Mesendoderm (in vitro differentiated cells): ENCODE measurements at regions not wholly inside any gene's neighbourhood (a gene's known extent, or its start where the extent isn't known, plus 50 kb on each side); places are given as distances from the start of the nearest gene placed in this dataset.
A peak's percentile ranks its signal among the peaks of the same experiment; 100 is the strongest.

Experiments used
- DNase-seq: peaks from one replicate; pipeline ENCODE4 v3.0.0; 2013
- H2AK5ac ChIP-seq: 2 replicates; pipeline ENCODE4 v1.6.1; 2013; ENCODE audit warnings: low read length, inconsistent platforms
- H2BK120ac ChIP-seq: 2 replicates; pipeline ENCODE4 v1.6.1; 2013; ENCODE audit warnings: low read depth, mild to moderate bottlenecking, low read length, moderate library complexity, mixed read lengths
- H2BK15ac ChIP-seq: replicated peaks from 2 replicates; pipeline ENCODE4 v1.6.1; 2013; ENCODE audit warnings: low read depth, mild to moderate bottlenecking, moderate library complexity
- H2BK5ac ChIP-seq: 2 replicates; pipeline ENCODE4 v1.6.1; 2013; ENCODE audit warnings: low read length, inconsistent platforms
- H3K18ac ChIP-seq: 2 replicates; pipeline ENCODE4 v1.6.1; 2013; ENCODE audit warnings: mild to moderate bottlenecking, low read length, mixed read lengths
- H3K23ac ChIP-seq: one replicate; pipeline ENCODE4 v1.6.1; 2013; ENCODE audit warnings: low read length
- H3K27ac ChIP-seq: 2 replicates; pipeline ENCODE4 v1.5.1; 2013; ENCODE audit warnings: low read depth, mild to moderate bottlenecking, inconsistent platforms, low read length, moderate library complexity
- H3K27me3 ChIP-seq: 2 replicates; pipeline ENCODE4 v1.6.1; 2013; ENCODE audit warnings: low read length, control low read depth, mild to moderate bottlenecking, inconsistent platforms; ENCODE audit not compliant: insufficient read depth, poor library complexity
- H3K36me3 ChIP-seq: 2 replicates; pipeline ENCODE4 v1.6.1; 2013; ENCODE audit warnings: low read length, inconsistent platforms; ENCODE audit not compliant: control insufficient read depth, insufficient read depth
- H3K4ac ChIP-seq: one replicate; pipeline ENCODE4 v1.6.1; 2013; ENCODE audit warnings: low read depth, mild to moderate bottlenecking, low read length, moderate library complexity
- H3K4me1 ChIP-seq: 2 replicates; pipeline ENCODE4 v1.6.1; 2013; ENCODE audit warnings: low read depth, low read length, inconsistent platforms; ENCODE audit not compliant: control insufficient read depth
- H3K4me2 ChIP-seq: 2 replicates; pipeline ENCODE4 v1.6.1; 2013; ENCODE audit warnings: low read length
- H3K4me3 ChIP-seq: 2 replicates; pipeline ENCODE4 v1.5.1; 2013; ENCODE audit warnings: mild to moderate bottlenecking, low read length
- H3K56ac ChIP-seq: one replicate; pipeline ENCODE4 v1.6.1; 2013; ENCODE audit warnings: low read length
- H3K79me1 ChIP-seq: 2 replicates; pipeline ENCODE4 v1.6.1; 2013; ENCODE audit warnings: low read length, inconsistent platforms
- H3K79me2 ChIP-seq: 2 replicates; pipeline ENCODE4 v1.6.1; 2013; ENCODE audit warnings: mild to moderate bottlenecking, low read length; ENCODE audit not compliant: control insufficient read depth, insufficient read depth
- H3K9ac ChIP-seq: 2 replicates; pipeline ENCODE4 v1.6.1; 2013; ENCODE audit warnings: low read length, inconsistent platforms
- H4K5ac ChIP-seq: one replicate; pipeline ENCODE4 v1.6.1; 2013; ENCODE audit warnings: low read length
- H4K8ac ChIP-seq: one replicate; pipeline ENCODE4 v1.6.1; 2013; ENCODE audit warnings: low read depth, mild to moderate bottlenecking, control low read depth, low read length, moderate library complexity
- WGBS: extraction: QIAGEN DNeasy Blood & Tissue Kit; methylation state at CpG from one replicate; pipeline ENCODE4 v1.1.7; 2013; ENCODE audit warnings: low lambda C conversion rate, missing lambda C conversion rate; ENCODE audit not compliant: insufficient coverage; ENCODE audit errors: extremely low coverage; 5-methylcytosine and 5-hydroxymethylcytosine counted together

DNA sequence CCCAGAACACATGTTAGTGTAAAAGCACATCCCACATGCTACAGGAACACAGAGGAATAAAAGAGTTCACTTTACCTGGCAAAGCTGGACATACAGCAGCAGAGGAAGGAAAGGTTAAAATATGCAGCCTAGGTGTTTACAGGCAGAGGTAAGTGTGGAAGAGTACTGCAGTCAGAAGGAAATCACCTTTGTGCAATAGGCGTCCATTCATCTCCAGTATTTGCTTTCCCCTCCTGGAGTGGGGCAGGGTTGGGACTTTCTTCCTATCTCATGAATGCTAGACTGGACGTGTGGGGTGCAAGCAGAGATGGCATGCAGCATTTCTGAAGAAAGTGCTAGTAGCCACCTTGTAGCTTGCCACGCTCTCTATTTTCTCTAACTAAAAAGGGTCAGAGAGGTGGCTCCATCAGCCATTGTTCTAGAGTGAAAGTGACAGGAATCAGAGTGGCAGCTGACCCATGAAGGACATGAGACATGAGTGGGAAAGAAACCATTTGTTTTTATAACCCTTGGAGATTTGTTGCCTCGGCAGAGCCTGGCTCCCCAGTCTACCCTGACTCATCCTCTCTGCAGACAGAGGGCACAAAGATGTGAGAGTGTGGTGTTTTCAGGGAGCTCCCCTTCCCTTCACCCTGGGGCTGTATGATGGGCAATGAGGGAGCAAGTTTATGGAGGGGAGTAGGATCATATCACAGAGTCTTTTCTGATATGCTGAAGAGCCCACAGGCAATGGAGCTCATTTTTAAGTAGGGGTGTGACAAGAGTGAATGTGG lies 101.2 kb upstream of the SEC61G start:
- DNase-seq = no peak
- Histone ChIP-seq H2BK5ac (no peak overlapping the region), H4K5ac (no peak overlapping the region), H2BK120ac (no peak overlapping the region), H3K56ac (no peak overlapping the region), H4K8ac (no peak overlapping the region), H3K18ac (no peak overlapping the region), H3K4me3 (no peak overlapping the region), H3K23ac (no peak overlapping the region), H3K4me2 (no peak overlapping the region), H3K9ac (no peak overlapping the region), H3K36me3 (no peaks in the 10 kb centered on the region), H2BK15ac (no peak overlapping the region), H3K79me2 (no peaks in the 10 kb centered on the region), H3K27ac (no peak overlapping the region), H3K79me1 (no peaks in the 10 kb centered on the region), H2AK5ac (no peak overlapping the region), H3K27me3 (no peaks in the 10 kb centered on the region), H3K4me1 (no peaks in the 10 kb centered on the region), H3K4ac (no peak overlapping the region)
- WGBS = no CpG with 5 or more reads among the region's 4 CpGs

DNA sequence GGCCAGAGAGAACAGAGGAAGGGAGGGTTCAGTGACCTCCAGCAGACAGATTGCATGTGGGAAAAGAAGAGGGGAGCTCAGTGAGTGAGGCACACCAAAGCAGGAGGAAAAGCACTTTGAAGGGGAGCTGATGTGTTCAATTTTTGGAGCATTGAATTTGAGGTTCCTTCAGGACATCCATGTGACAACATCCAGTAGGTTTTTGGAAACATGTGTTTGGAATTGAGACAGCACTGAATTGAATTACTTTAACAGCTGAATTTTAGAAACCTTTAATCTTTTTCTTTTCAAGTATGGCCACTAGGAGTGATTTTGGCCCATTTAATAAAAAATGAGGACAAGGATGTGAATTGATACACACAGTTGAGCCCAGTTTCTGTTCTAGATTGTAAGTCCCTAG lies 101.8 kb upstream of the SEC61G start:
- H3K56ac ChIP-seq = no peak overlapping the region
- no peak overlapping the region for H3K4me2 ChIP-seq
- no peaks in the 10 kb centered on the region for H3K27me3 ChIP-seq
- DNase-seq = no peak
- H2BK15ac ChIP-seq = no peak overlapping the region
- no peak overlapping the region for H3K18ac ChIP-seq
- H3K23ac ChIP-seq = no peak overlapping the region
- no peak overlapping the region for H3K9ac ChIP-seq
- H2BK120ac ChIP-seq = no peak overlapping the region
- H3K27ac ChIP-seq = no peak overlapping the region
- H3K36me3 ChIP-seq = no peaks in the 10 kb centered on the region
- H4K5ac ChIP-seq = no peak overlapping the region
- H2AK5ac ChIP-seq = no peak overlapping the region
- H3K4ac ChIP-seq = no peak overlapping the region
- no peaks in the 10 kb centered on the region for H3K79me1 ChIP-seq
- no peaks in the 10 kb centered on the region for H3K4me1 ChIP-seq
- no peak overlapping the region for H3K4me3 ChIP-seq
- no peak overlapping the region for H2BK5ac ChIP-seq
- H4K8ac ChIP-seq = no peak overlapping the region
- no peaks in the 10 kb centered on the region for H3K79me2 ChIP-seq

DNA sequence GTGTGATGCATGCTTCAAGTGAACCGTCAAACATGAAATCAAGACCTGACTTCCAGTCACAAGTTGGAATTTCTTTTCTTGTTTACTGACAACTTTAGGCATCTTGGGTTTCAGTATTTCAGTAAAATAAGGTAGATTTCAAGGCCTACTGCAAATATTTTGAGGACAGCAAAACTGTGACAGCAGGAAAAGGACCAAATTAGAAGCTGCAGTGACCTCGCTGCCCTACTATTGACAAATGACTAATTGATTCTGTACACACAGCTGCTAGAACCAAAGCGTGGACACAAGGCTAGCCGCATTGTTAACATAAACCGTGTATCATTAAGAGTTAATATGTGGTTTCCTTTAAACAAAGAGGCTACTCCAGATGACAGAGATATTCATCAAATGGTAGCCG lies 105.7 kb upstream of the SEC61G start:
- no peak overlapping the region for H2BK15ac ChIP-seq
- no peak overlapping the region for H3K23ac ChIP-seq
- H3K4me1 ChIP-seq = no peaks in the 10 kb centered on the region
- no peak overlapping the region for H3K27ac ChIP-seq
- no peak overlapping the region for H2BK5ac ChIP-seq
- H3K4me2 ChIP-seq = no peak overlapping the region
- H4K8ac ChIP-seq = no peak overlapping the region
- H2BK120ac ChIP-seq = no peak overlapping the region
- DNase-seq = no peak
- H3K79me1 ChIP-seq = no peaks in the 10 kb centered on the region
- H3K36me3 ChIP-seq = no peaks in the 10 kb centered on the region
- WGBS = no CpG with 5 or more reads among the region's 6 CpGs
- H3K4ac ChIP-seq = no peak overlapping the region
- H3K56ac ChIP-seq = no peak overlapping the region
- no peaks in the 10 kb centered on the region for H3K79me2 ChIP-seq
- H2AK5ac ChIP-seq = no peak overlapping the region
- no peak overlapping the region for H3K18ac ChIP-seq
- H3K9ac ChIP-seq = no peak overlapping the region
- H3K4me3 ChIP-seq = no peak overlapping the region
- H4K5ac ChIP-seq = no peak overlapping the region
- no peaks in the 10 kb centered on the region for H3K27me3 ChIP-seq

DNA sequence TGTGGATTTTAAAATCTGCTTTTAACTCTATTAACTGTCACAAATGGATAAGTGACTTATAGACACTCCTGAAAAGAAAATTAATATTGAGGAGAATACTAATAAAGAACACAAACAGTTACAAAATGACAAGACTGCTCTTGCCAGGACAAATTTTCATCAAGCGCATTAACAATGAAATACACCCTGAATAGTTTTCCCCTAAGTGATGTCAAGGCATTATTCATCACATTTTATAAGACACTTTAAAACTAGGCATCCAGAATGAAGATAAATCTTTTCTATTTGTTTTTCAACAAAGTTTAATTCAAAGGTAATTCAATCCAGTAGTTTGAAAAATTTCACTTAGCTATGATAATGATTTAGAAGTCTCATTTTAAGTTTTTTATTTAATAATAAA lies 110.5 kb upstream of the SEC61G start:
- Histone ChIP-seq H3K23ac (no peak overlapping the region), H3K79me1 (no peaks in the 10 kb centered on the region), H3K56ac (no peak overlapping the region), H3K9ac (no peak overlapping the region), H3K4me3 (no peak overlapping the region), H3K27ac (no peak overlapping the region), H3K4me1 (no peaks in the 10 kb centered on the region), H2BK15ac (no peak overlapping the region), H3K79me2 (no peaks in the 10 kb centered on the region), H4K8ac (no peak overlapping the region), H2AK5ac (no peak overlapping the region), H2BK120ac (no peak overlapping the region), H2BK5ac (no peak overlapping the region), H3K18ac (no peak overlapping the region), H3K36me3 (no peaks in the 10 kb centered on the region), H4K5ac (no peak overlapping the region), H3K27me3 (no peaks in the 10 kb centered on the region), H3K4ac (no peak overlapping the region), H3K4me2 (no peak overlapping the region)
- no peak for DNase-seq
- WGBS = no CpG with 5 or more reads among the region's 1 CpG

DNA sequence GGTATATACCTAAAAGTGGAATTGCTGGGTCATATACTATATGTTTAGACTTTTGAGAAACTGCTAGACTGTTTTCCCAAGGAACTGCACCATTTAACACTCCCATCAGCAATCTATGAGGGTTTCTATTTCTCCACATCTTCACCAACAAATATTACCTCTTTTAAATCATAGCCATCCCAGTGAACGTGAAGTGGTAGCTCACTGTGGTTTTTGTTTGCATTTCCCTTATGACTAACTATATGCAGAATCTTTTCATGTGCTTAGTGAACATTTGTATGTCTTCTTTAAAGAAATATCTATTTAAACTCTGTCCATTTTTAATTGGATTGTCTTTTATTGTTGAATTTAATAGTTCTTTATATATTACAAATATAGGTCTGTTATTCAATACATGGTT lies 115.8 kb upstream of the SEC61G start:
- Histone ChIP-seq H3K23ac (no peak overlapping the region), H3K36me3 (no peaks in the 10 kb centered on the region), H3K9ac (no peak overlapping the region), H3K56ac (no peak overlapping the region), H2BK120ac (no peak overlapping the region), H4K5ac (no peak overlapping the region), H2BK5ac (no peak overlapping the region), H3K4ac (no peak overlapping the region), H3K79me1 (no peaks in the 10 kb centered on the region), H2BK15ac (no peak overlapping the region), H3K4me3 (no peak overlapping the region), H2AK5ac (no peak overlapping the region), H3K27ac (no peak overlapping the region), H3K4me1 (no peaks in the 10 kb centered on the region), H3K79me2 (no peaks in the 10 kb centered on the region), H3K4me2 (no peak overlapping the region), H4K8ac (no peak overlapping the region), H3K27me3 (no peaks in the 10 kb centered on the region), H3K18ac (no peak overlapping the region)
- no CpG with 5 or more reads among the region's 1 CpG for WGBS
- no peak for DNase-seq

DNA sequence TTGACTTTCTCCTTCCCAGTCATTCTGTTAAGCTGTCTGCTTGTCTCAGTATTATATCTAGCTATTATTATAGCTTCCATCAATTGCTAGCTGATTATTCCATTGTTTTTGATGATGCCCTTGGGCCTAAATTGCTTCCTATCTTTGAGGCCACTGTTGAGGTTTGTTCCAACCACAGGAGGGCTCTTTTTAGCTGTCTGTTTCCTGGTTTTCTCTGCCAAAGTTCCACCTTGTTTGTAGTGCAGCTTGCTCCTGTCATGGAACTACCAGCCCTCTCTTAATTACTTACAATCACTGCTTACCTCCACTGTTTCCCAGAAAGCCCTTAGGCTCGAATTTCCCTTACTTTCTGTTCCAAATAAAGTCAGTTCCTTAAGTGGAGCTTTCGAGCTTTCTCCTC lies 118.7 kb upstream of the SEC61G start:
- no peak overlapping the region for H3K23ac ChIP-seq
- H2AK5ac ChIP-seq = no peak overlapping the region
- WGBS = no CpG with 5 or more reads among the region's 2 CpGs
- no peaks in the 10 kb centered on the region for H3K4me1 ChIP-seq
- H2BK5ac ChIP-seq = no peak overlapping the region
- H3K36me3 ChIP-seq = no peaks in the 10 kb centered on the region
- H3K18ac ChIP-seq = no peak overlapping the region
- no peak overlapping the region for H3K4me2 ChIP-seq
- H3K4me3 ChIP-seq = no peak overlapping the region
- no peak overlapping the region for H4K8ac ChIP-seq
- peak; percentile 52 for DNase-seq
- no peaks in the 10 kb centered on the region for H3K79me1 ChIP-seq
- H3K79me2 ChIP-seq = no peaks in the 10 kb centered on the region
- H4K5ac ChIP-seq = no peak overlapping the region
- no peaks in the 10 kb centered on the region for H3K27me3 ChIP-seq
- H3K9ac ChIP-seq = no peak overlapping the region
- H3K4ac ChIP-seq = no peak overlapping the region
- H2BK120ac ChIP-seq = no peak overlapping the region
- no peak overlapping the region for H3K27ac ChIP-seq
- no peak overlapping the region for H2BK15ac ChIP-seq
- H3K56ac ChIP-seq = no peak overlapping the region
